GM13977 (cell line): ENCODE measurements at regions not wholly inside any gene's neighbourhood (a gene's known extent, or its start where the extent isn't known, plus 50 kb on each side); places are given as distances from the start of the nearest gene placed in this dataset.

ENCODE experiments used
- DNase-seq: peaks from one replicate; pipeline ENCODE4 v3.0.0; 2012; ENCODE audit warnings: low spot score
- CTCF ChIP-seq: IDR thresholded peaks from 2 replicates; pipeline ENCODE4 v1.5.1; 2012; ENCODE audit warnings: mild to moderate bottlenecking, control low read depth; ENCODE audit not compliant: insufficient read depth; ENCODE audit errors: extremely low read depth, missing control alignments
- in situ Hi-C: fragments of 300-500 bp; cut with MboI; formaldehyde crosslinking; loops from one replicate; pipeline ENCODE4 v1.12.0; 2022; ENCODE audit warnings: low sequenced_read_pairs, low pct_unique_long_range_greater_than_20kb, mixed read lengths, inconsistent platforms; ENCODE audit not compliant: unreplicated experiment

GRCh38 chr1:57599236-57599994 lies 175.6 kb upstream of the DAB1 start:
- in situ Hi-C loops: no loop called here
- TF ChIP-seq CTCF: no peak
- DNase-seq: no peak

- in situ Hi-C loops: no loop called here
- TF ChIP-seq CTCF: no peak
- DNase-seq: no peak
Measured at GRCh38 chr1:57597036-57597435, 173.2 kb upstream of the DAB1 start.

GRCh38 chr1:57594002-57594401 lies 170.1 kb upstream of the DAB1 start:
- in situ Hi-C loops: no loop called here
- TF ChIP-seq CTCF: no peak
- DNase-seq: no peak

GRCh38 chr1:57591842-57592241 lies 168.0 kb upstream of the DAB1 start:
- in situ Hi-C loops: no loop called here
- DNase-seq: no peak
- TF ChIP-seq CTCF: no peak

GRCh38 chr1:57590978-57591377 lies 167.1 kb upstream of the DAB1 start:
- no peak for TF ChIP-seq CTCF
- no peak for DNase-seq
- in situ Hi-C loops: no loop called here

GRCh38 chr1:57586842-57587241 lies 163.0 kb upstream of the DAB1 start:
- in situ Hi-C loops: no loop called here
- DNase-seq: no peak
- no peak for TF ChIP-seq CTCF
